ENCODE measurements at regions not wholly inside any gene's neighbourhood (a gene's known extent, or its start where the extent isn't known, plus 50 kb on each side); places are given as distances from the start of the nearest gene placed in this dataset.

- ChIA-PET POLR2A (no interaction called here), CTCF (ENCODE audit: unreplicated experiment) (no interaction called here)
- Histone ChIP-seq H2AFZ (ENCODE audit: low read length) (no peak overlapping the region), H3K9me3 (ENCODE audit: low read length) (no peaks in the 10 kb centered on the region), H3K27ac (ENCODE audit: low read depth, low read length, poor library complexity, severe bottlenecking) (no peak overlapping the region), H3K4me1 (ENCODE audit: insufficient read depth, low read length, poor library complexity, severe bottlenecking) (no peaks in the 10 kb centered on the region), H3K36me3 (ENCODE audit: insufficient read depth, low read length) (no peaks in the 10 kb centered on the region), H3K4me3 (ENCODE audit: low read depth, low read length, poor library complexity, severe bottlenecking) (no peak overlapping the region), H3K4me2 (ENCODE audit: low read length) (no peak overlapping the region), H3K9me2 (ENCODE audit: insufficient read depth, low read length) (no peaks in the 10 kb centered on the region), H4K20me1 (ENCODE audit: insufficient read depth, low read length) (no peaks in the 10 kb centered on the region), H3K79me2 (ENCODE audit: insufficient read depth, low read depth, low read length) (no peaks in the 10 kb centered on the region)
- BruUV-seq (replicated peaks), result no TSS peak
- TF ChIP-seq EZH2phosphoT487 (IDR thresholded peaks at IDR 0.05; ENCODE audit: borderline replicate concordance, low read depth, low read length) (no peak), CTCF (conservative IDR thresholded peaks at IDR 0.05; ENCODE audit: low read length) (no peak)
- intact Hi-C loops (cut with micrococcal nuclease; ENCODE audit: unreplicated experiment), result no loop called here
- no peak for DNase-seq (ENCODE audit: low spot score)
Observed at GRCh38 chr1:177786176-177786745, 183.6 kb downstream of the SEC16B start.

- POLR2A ChIA-PET, result interaction anchor here (0.7 kb wide), 1 partner anchor 73 kb away, joined by 3 read pairs; no protein-coding TSS in a partner anchor
Observed at GRCh38 chr1:177784936-177785335, 184.9 kb downstream of the SEC16B start.

More at GRCh38 chr1:177784936-177785335, 184.9 kb downstream of the SEC16B start:
- Histone ChIP-seq H3K36me3 (ENCODE audit: insufficient read depth, low read length) (no peaks in the 10 kb centered on the region), H2AFZ (ENCODE audit: low read length) (no peak overlapping the region), H3K4me3 (ENCODE audit: low read depth, low read length, poor library complexity, severe bottlenecking) (no peak overlapping the region), H3K9me3 (ENCODE audit: low read length) (no peaks in the 10 kb centered on the region), H3K4me2 (ENCODE audit: low read length) (no peak overlapping the region), H3K79me2 (ENCODE audit: insufficient read depth, low read depth, low read length) (no peaks in the 10 kb centered on the region), H3K4me1 (ENCODE audit: insufficient read depth, low read length, poor library complexity, severe bottlenecking) (no peaks in the 10 kb centered on the region), H4K20me1 (ENCODE audit: insufficient read depth, low read length) (no peaks in the 10 kb centered on the region), H3K9me2 (ENCODE audit: insufficient read depth, low read length) (no peaks in the 10 kb centered on the region), H3K27ac (ENCODE audit: low read depth, low read length, poor library complexity, severe bottlenecking) (no peak overlapping the region)
- DNase-seq (ENCODE audit: low spot score), result no peak
- no TSS peak for BruUV-seq (replicated peaks)
- CTCF ChIA-PET (ENCODE audit: unreplicated experiment), result no interaction called here
- TF ChIP-seq CTCF (conservative IDR thresholded peaks at IDR 0.05; ENCODE audit: low read length), result no peak
- no peak for TF ChIP-seq EZH2phosphoT487 (IDR thresholded peaks at IDR 0.05; ENCODE audit: borderline replicate concordance, low read depth, low read length)
- intact Hi-C loops (cut with micrococcal nuclease; ENCODE audit: unreplicated experiment), result no loop called here

Data from OCI-LY7 (cell line).